ENCODE measurements at regions not wholly inside any gene's neighbourhood (a gene's known extent, or its start where the extent isn't known, plus 50 kb on each side); places are given as distances from the start of the nearest gene placed in this dataset.

DNA sequence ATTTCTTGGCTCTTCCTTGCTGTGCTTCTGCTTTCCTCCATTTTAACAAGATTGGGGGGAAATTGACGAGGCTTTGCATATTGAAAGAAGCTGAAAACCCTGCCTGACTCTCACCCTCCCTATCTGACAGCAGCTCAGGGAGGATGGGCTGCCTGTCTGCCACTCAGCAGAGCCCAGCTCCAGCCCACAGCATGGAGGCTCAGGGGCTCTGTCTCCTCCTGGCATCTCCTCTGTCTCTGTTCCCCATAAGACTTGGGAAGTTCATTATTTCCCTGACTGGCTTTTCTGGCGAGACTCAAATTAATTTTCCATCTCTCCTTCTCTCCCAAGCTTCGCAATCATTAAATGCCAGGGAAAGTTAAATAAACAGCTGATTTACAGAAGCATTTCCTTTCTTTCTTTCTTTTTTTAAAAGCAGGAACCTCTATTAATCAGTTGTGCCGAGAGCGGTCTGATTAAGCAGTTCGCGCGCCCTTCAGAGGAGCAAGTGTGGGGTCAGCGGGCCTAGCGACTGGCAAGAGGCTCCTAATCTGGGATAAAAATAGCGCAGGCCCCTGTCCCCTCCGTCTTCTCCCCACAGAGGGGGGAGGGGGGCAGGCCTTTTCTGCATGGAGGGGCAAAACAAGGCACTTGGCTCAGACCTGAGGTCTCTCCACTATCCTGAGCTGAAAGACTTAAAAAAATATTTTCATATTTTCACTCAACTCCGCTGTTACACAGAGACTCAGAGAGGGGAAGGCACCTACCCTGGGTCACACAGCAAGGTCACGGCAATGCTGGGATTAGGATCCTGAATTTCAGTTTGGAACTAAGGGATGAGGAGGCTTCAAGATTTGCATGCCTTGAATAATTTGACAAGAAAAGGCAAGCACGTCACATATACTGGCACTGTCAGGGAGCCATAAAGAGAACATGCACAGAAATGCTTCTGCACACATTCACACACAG lies 170.4 kb downstream of the ACTL8 start:
- H3K4me1 Mint-ChIP-seq = no peaks in the 10 kb centered on the region
- ATAC-seq (ENCODE audit: low read depth) (no peak), DNase-seq (no peak)
- H3K27me3 Mint-ChIP-seq = peaks cover 34% of the 10 kb centered on the region
- H3K27me3 ChIP-seq (replicated peaks in 1 of 4; ENCODE audit: control extremely low read depth in 1 of 4, control insufficient read depth in 3 of 4, insufficient read depth in 4 of 4, low read length in 3 of 4) = peaks cover 0 to 8% (median 4%) of the 10 kb centered on the region in 4 experiments
- no peak overlapping the region for H3K9ac ChIP-seq (ENCODE audit: low read length)
- no peaks in the 10 kb centered on the region for H3K9me3 Mint-ChIP-seq (ENCODE audit: insufficient read depth)
- TF ChIP-seq EZH2 (IDR thresholded peaks at IDR 0.05; ENCODE audit: borderline replicate concordance, insufficient read depth, low read depth, low read length, poor library complexity, severe bottlenecking) = no peak
- no peak for TF ChIP-seq CTCF (IDR thresholded peaks at IDR 0.05)
- peaks cover 0 to 4% (median 0%) of the 10 kb centered on the region in 3 donors for H3K9me3 ChIP-seq (ENCODE audit: control extremely low read depth in 1 of 3, control insufficient read depth in 2 of 3, insufficient read depth in 1 of 3, low read length in 2 of 3)
- H3K27ac ChIP-seq (ENCODE audit: low read length in 2 of 2) = no peak overlapping the region
- H3K4me3 ChIP-seq (ENCODE audit: control extremely low read depth in 1 of 5, extremely low read depth in 1 of 5, insufficient read depth in 1 of 5, low read depth in 2 of 5, low read length in 4 of 5) = no peak overlapping the region
- no peaks in the 10 kb centered on the region for H3K4me1 ChIP-seq (ENCODE audit: control insufficient read depth in 2 of 2, insufficient read depth in 2 of 2, low read length in 2 of 2)
- no peaks in the 10 kb centered on the region for H3K79me2 ChIP-seq (ENCODE audit: control insufficient read depth, insufficient read depth, low read length)
- no peak overlapping the region for H3K4me3 Mint-ChIP-seq
- no peak overlapping the region for H3K4me2 ChIP-seq (replicated peaks; ENCODE audit: low read depth, low read length, poor library complexity, severe bottlenecking)
- H4K20me1 ChIP-seq (ENCODE audit: control insufficient read depth, insufficient read depth, low read length, poor library complexity, severe bottlenecking) = no peaks in the 10 kb centered on the region
- POLR2A ChIA-PET = no interaction called here
- CTCF ChIA-PET = no interaction called here
- no peak overlapping the region for H3K27ac Mint-ChIP-seq
- WGBS (ENCODE audit: insufficient coverage) = 42% methylated on average over 10 of the region's 15 CpGs
- intact Hi-C loops (cut with micrococcal nuclease) = no loop called here
- H3K36me3 ChIP-seq (replicated peaks in 1 of 2; ENCODE audit: control extremely low read depth in 1 of 2, control insufficient read depth in 1 of 2, extremely low read depth in 1 of 2, insufficient read depth in 2 of 2, low read length in 1 of 2) = no peaks in the 10 kb centered on the region
- no peak overlapping the region for H2AFZ ChIP-seq (ENCODE audit: insufficient read depth, low read depth, low read length, poor library complexity, severe bottlenecking)

- H3K9me3 Mint-ChIP-seq (ENCODE audit: insufficient read depth) = no peaks in the 10 kb centered on the region
Observed at GRCh38 chr1:17926906-17927305, 171.8 kb downstream of the ACTL8 start.

More at GRCh38 chr1:17926906-17927305, 171.8 kb downstream of the ACTL8 start:
- Histone ChIP-seq H3K27ac (ENCODE audit: low read length in 2 of 2) (no peak overlapping the region), H3K79me2 (ENCODE audit: control insufficient read depth, insufficient read depth, low read length) (no peaks in the 10 kb centered on the region), H3K4me1 (ENCODE audit: control insufficient read depth in 2 of 2, insufficient read depth in 2 of 2, low read length in 2 of 2) (no peaks in the 10 kb centered on the region), H3K4me2 (replicated peaks; ENCODE audit: low read depth, low read length, poor library complexity, severe bottlenecking) (no peak overlapping the region), H3K36me3 (replicated peaks in 1 of 2; ENCODE audit: control extremely low read depth in 1 of 2, control insufficient read depth in 1 of 2, extremely low read depth in 1 of 2, insufficient read depth in 2 of 2, low read length in 1 of 2) (no peaks in the 10 kb centered on the region), H3K27me3 (replicated peaks in 1 of 4; ENCODE audit: control extremely low read depth in 1 of 4, control insufficient read depth in 3 of 4, insufficient read depth in 4 of 4, low read length in 3 of 4) (peaks cover 0 to 8% (median 4%) of the 10 kb centered on the region in 4 experiments), H2AFZ (ENCODE audit: insufficient read depth, low read depth, low read length, poor library complexity, severe bottlenecking) (no peak overlapping the region), H4K20me1 (ENCODE audit: control insufficient read depth, insufficient read depth, low read length, poor library complexity, severe bottlenecking) (no peaks in the 10 kb centered on the region), H3K9ac (ENCODE audit: low read length) (no peak overlapping the region), H3K9me3 (ENCODE audit: control extremely low read depth in 1 of 3, control insufficient read depth in 2 of 3, insufficient read depth in 1 of 3, low read length in 2 of 3) (peaks cover 0 to 4% (median 0%) of the 10 kb centered on the region in 3 donors), H3K4me3 (ENCODE audit: control extremely low read depth in 1 of 5, extremely low read depth in 1 of 5, insufficient read depth in 1 of 5, low read depth in 2 of 5, low read length in 4 of 5) (no peak overlapping the region)
- H3K4me3 Mint-ChIP-seq = no peak overlapping the region
- ATAC-seq (ENCODE audit: low read depth) (no peak), DNase-seq (no peak)
- ChIA-PET CTCF (no interaction called here), POLR2A (no interaction called here)
- TF ChIP-seq EZH2 (IDR thresholded peaks at IDR 0.05; ENCODE audit: borderline replicate concordance, insufficient read depth, low read depth, low read length, poor library complexity, severe bottlenecking) (no peak), CTCF (IDR thresholded peaks at IDR 0.05) (no peak)
- WGBS (ENCODE audit: insufficient coverage) = no CpG with 5 or more reads among the region's 4 CpGs
- intact Hi-C loops (cut with micrococcal nuclease) = no loop called here
- H3K27ac Mint-ChIP-seq = no peak overlapping the region
- no peaks in the 10 kb centered on the region for H3K4me1 Mint-ChIP-seq
- peaks cover 34% of the 10 kb centered on the region for H3K27me3 Mint-ChIP-seq
